Hypothalamus (tissue), 51 donors: ENCODE measurements at regions not wholly inside any gene's neighbourhood (a gene's known extent, or its start where the extent isn't known, plus 50 kb on each side); places are given as distances from the start of the nearest gene placed in this dataset.
A peak's percentile ranks its signal among the peaks of the same experiment; 100 is the strongest.

Source experiments
- DNase-seq, 51 donors: peaks; one replicate each; lab custom pipeline; 2025; lab: John Stamatoyannopoulos, UW

GRCh38 chr1:23639460-23640095, 52.0 kb upstream of the RPL11 start:
- no peak for DNase-seq

GRCh38 chr1:23638786-23639241, 52.8 kb upstream of the RPL11 start:
- DNase-seq: no peak

DNA sequence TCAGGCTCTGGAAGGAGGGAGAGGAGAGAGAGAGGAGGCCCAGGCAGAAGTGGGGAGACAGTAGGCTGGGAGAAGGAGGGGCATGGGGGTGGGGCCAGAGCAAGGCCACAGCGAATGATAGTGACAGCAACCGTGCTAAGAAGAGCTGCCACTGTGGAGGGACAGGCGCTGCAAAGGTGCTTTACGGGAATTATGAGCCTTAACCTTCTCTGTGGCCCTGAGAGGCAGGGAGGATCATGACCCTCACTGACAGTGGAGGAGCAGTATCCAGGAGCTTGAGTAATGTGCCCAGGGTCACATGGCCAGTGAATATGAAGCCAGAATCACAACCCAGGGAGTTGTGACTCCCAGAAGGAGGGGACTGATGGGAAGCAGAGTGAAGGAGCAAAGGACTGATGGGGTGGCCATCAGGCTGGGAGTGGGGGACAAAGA, 53.4 kb upstream of the RPL11 start:
- DNase-seq: no peak

DNA sequence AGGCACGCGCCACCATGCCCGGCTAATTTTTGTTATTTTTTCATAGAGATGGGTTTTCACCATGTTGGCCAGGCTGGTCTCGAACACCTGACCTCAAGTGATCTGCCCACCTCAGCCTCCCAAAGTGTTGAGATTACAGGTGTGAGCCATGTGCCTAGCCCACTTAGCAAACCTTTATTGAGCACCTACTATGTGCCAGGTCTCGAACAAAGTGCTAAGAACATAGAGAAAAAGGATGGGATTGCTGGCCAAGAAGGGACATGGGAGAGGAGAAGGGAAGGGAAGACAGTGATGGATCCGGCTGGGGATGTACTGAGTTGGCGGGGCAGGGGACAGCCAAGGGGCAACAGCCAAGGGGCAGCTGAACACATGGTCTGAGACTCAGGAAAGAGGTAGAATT, 55.6 kb upstream of the RPL11 start:
- no peak for DNase-seq

GRCh38 chr1:23634840-23635651, 56.6 kb upstream of the RPL11 start:
- DNase-seq: peak in 34 of 51 donors; percentile 4 to 63 (median 20)

DNA sequence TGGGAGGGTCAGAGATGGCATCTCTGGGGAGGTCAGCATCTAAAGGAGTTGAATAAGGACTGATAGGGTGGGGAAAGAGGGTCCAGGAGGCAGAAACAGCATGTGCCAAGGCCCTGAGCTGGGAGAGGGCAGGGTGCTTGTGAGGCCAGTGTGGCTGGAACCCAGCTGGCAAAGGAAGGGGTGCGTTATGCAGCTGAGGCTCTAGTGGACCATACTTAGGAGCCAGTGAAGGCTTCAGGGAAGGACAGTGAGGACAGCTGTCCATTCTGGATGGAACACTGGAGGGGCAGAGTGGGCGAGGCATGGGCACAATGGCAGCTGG, 57.1 kb upstream of the RPL11 start:
- DNase-seq: no peak

GRCh38 chr1:23632479-23633160, 59.0 kb upstream of the RPL11 start:
- no peak for DNase-seq

- DNase-seq: no peak
Measured at GRCh38 chr1:23629708-23630290, 61.8 kb upstream of the RPL11 start.

DNA sequence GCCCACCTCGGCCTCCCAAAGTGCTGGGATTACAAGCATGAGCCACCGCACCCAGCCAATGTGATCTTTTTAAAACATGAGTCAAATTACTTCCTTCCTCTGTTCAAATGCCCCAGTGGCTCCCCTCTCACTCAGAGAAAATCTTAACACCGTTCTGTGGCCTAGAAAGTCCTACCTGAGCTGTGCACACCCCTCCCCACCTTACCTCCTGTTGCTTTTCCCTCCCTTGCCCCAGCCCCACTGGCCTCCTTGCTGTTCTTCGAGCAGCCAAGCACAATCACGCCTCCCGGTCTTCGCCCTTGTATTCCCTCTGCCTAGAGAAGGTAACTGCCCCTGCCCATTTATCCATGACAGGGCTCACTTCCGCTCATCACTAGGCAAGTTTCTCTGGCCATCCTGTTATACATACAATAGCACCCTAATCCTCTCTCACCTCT, 62.6 kb upstream of the RPL11 start:
- no peak for DNase-seq

GRCh38 chr1:23627069-23627735, 64.4 kb upstream of the RPL11 start:
- no peak for DNase-seq

DNA sequence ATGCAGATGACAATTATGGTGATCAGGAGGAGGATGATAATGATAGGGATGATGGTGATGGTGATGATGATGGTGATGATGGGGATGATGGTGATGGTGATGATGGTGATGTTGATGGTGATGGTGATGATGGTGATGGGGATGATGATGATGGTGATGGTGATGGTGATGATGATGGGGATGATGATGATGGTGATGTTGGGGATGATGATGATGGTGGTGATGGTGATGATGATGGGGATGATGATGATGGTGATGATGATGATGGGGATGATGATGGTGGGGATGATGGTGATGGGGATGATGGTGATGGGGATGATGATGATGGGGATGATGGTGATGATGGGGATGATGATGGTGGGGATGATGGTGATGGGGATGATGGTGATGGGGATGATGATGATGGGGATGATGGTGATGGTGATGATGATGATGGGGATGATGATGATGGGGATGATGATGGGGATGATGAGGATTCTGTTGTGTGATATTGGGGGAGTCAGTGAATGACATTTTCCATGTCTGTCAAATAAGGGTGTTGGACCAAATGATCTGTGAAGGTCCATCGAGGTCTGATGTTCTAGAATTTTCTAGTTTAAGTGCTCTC, 65.6 kb upstream of the RPL11 start:
- DNase-seq: no peak

- DNase-seq: no peak
Measured at GRCh38 chr1:23625459-23625858, 66.1 kb upstream of the RPL11 start.

GRCh38 chr1:23624440-23624839, 65.1 kb upstream of the ID3 start:
- DNase-seq: no peak

DNA sequence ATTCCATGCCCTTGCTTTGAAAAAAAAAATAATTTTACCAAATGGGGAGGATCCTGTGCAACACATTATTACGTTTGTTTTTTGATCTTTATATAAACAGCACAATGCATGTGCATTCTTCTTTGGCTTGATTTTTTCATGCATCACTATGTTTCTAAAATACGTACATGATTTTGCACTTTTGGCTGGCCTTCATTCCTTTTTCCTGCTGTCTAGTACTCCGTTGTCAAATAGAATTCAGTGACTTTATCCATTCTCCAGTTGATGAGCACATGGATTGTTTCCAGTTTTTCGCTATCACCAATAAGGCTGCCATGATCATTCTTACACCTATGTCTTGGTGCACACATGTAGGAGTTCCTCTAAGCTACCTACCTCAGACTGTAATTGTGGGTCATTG, 63.0 kb upstream of the ID3 start:
- DNase-seq: no peak

DNA sequence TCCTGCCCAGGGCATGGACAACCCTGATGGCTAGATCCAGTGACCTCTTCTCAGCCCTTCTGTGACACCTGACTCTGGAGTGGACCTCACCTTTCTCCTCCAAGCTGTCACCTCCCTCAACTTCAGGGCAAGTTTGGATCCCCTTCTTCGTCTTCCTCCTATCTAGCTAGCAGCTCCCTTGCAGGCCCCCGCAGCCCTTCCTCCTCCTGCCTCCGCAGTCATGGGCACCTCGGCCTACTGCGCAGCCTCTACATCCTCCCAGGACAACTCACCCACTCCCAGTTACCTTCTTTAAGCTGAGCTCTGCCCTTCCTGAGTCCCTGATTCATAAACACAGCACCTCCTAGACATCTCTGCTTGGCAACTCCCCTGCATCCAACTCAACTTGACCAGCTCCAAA, 61.3 kb upstream of the ID3 start:
- no peak for DNase-seq

DNA sequence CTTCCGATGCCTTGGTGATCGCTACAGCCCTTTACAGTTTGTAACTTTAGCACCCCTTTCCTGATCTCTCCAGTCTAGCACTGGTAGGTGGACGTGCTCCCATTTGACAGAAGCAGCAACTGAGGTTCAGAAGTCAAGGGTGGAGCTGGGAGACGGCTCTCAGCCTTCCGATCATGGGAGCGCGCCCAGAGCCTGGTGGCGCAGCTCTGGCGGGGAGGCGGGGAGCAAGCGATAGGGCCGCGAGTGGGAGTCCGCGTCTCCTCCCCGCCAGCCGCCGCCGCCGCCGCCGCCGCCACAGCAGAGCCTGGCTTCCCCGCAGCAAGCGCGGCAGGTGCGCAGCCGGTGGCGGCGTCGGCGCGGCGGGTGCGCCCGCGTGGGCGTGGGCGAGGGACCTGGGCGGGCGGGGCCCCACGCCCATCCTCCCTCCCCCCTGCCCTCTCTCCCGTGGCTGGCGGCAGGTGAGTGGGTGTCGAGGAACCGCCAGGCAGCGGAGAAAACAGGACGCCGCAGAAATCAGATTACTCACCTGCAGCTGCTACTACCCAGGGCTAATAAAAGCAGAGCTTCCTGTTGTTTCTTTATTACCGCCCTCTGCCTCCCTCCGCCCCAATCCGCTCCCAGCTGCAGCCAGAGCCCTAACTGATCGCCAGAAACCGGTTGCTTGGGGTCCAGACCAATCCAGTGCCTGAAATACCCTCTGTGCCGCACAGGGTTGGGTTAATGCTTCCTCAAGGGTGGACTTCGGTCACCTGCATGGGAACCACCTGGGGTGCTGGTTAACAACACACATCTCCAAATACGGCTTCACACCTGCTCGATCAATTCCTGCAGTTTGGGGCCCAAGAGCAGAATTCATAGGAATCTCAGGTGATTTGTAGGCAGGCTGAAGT, 60.2 kb upstream of the ID3 start:
- DNase-seq: no peak

DNA sequence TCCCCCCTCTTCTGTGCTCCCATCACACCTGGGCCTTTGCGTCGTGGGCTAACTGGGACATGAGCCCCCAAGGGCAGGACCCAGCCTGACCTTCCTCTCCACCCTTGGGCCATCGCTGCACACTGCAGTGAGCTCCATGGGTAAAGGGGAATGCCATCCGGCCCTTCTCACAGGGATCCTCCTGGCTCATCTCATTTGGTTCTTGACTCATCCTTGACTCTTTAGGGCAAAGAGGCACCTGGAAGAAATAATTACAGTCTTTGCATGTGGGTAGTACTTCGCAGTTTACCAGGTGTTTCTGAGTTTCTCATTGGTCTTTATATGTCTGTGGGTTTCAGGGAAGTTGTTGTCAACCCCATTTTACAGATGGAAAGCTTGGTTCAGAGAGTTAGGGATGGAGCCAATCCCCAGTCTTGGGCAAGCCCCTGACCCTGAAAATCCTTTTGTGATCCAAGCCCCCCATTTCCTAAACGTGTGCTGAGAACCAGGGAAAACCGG, 59.3 kb upstream of the ID3 start:
- no peak for DNase-seq

DNA sequence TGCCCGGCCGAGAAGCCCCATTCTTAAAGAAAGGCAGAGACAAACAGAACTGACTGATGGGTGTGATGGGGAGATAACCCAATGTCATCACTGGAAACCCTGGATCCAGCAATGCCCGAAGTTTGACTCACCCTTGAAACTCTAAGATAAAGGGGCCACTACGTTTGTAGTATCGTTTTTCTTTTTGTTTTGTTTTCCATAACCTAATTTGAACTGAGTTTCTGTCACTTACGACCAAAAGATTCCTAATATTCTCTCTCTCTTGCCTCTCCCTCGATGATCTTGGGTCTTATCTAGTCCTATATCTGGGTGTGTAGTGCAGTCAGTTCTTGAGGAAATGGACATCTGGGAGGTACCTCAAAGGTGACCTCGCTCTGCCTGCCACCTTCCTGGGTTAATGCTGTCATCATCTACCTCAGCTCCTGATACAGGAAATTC, 57.8 kb upstream of the ID3 start:
- DNase-seq: no peak

- no peak for DNase-seq
Measured at GRCh38 chr1:23616292-23616824, 57.1 kb upstream of the ID3 start.
